Endothelial cell of umbilical vein (primary cell): ENCODE measurements at regions not wholly inside any gene's neighbourhood (a gene's known extent, or its start where the extent isn't known, plus 50 kb on each side); places are given as distances from the start of the nearest gene placed in this dataset.

ENCODE experiments used
- BruUV-seq: library from RNA; stranded (reverse); fragments of 400-500 nt; replicated peaks from 2 replicates; lab custom pipeline; 2021; lab: Mats Ljungman, UMichigan
- CTCF ChIA-PET: fragments of 300-600, 350-600 bp; sonication (Branson Sonifier 250); formaldehyde crosslinking; loops from one replicate; lab custom pipeline; 2021; ENCODE audit warnings: antibody characterized with exemption, inconsistent platforms; lab: Charles Lee
- POLR2A ChIA-PET: fragments of 300-600, 350-600 bp; sonication (Branson Sonifier 250); formaldehyde crosslinking; loops from one replicate; lab custom pipeline; 2021; ENCODE audit warnings: antibody characterized with exemption, inconsistent platforms; lab: Charles Lee
- DNase-seq: peaks from one replicate; pipeline ENCODE4 v3.0.0-alpha.2; 2011; ENCODE audit warnings: low read depth, low spot score
- FAIRE-seq: peaks from 2 replicates; lab custom pipeline; 2011; peaks lifted over from hg19 to GRCh38; lab: Jason Lieb, UNC
- H2AFZ ChIP-seq: 2 replicates; pipeline ENCODE4 v1.6.0; 2012; ENCODE audit warnings: low read depth, low read length, control low read depth, inconsistent platforms
- H3K27ac ChIP-seq: 2 replicates; pipeline ENCODE4 v1.5.1; 2011; ENCODE audit warnings: low read depth, mild to moderate bottlenecking, control low read depth, low read length, moderate library complexity; ENCODE audit not compliant: insufficient read depth
- H3K27me3 ChIP-seq, 2 experiments: 2 replicates each; pipeline versions ENCODE4 v1.6.0 to v1.6.1; 2011; ENCODE audit warnings: low read length in 2 of 2, mixed read lengths in 1 of 2; ENCODE audit not compliant: control insufficient read depth in 2 of 2, insufficient read depth in 2 of 2
- H3K36me3 ChIP-seq, 2 experiments: 2 replicates in 1 of 2; 3 replicates in 1 of 2; pipeline ENCODE4 v1.5.1; 2011; ENCODE audit warnings: low read length in 2 of 2, mild to moderate bottlenecking in 1 of 2, moderate library complexity in 1 of 2; ENCODE audit not compliant: control insufficient read depth in 2 of 2, insufficient read depth in 2 of 2; ENCODE audit errors: extremely low read depth in 1 of 2
- H3K4me1 ChIP-seq: 3 replicates; pipeline ENCODE4 v1.5.1; 2011; ENCODE audit warnings: mild to moderate bottlenecking, low read length; ENCODE audit not compliant: control insufficient read depth, insufficient read depth; ENCODE audit errors: extremely low read depth
- H3K4me2 ChIP-seq: 2 replicates; pipeline ENCODE4 v1.6.1; 2011; ENCODE audit warnings: low read length, control low read depth, mixed read lengths; ENCODE audit not compliant: insufficient read depth
- H3K4me3 ChIP-seq, 3 experiments: fragments of 200-600 bp in 1 of 3; sonication (generic), shearing (Covaris generic) in 1 of 3; replicated peaks in 1 of 3; 2 replicates each; pipeline ENCODE4 v1.5.1; 2011 to 2016; ENCODE audit warnings: control low read depth in 3 of 3, low read length in 3 of 3, mild to moderate bottlenecking in 2 of 3, inconsistent platforms in 1 of 3, low read depth in 1 of 3, moderate library complexity in 1 of 3; ENCODE audit not compliant: insufficient read depth in 1 of 3
- H3K79me2 ChIP-seq: 2 replicates; pipeline ENCODE4 v1.6.0; 2012; ENCODE audit warnings: low read length, inconsistent platforms; ENCODE audit not compliant: control insufficient read depth, insufficient read depth
- H3K9ac ChIP-seq: replicated peaks from 2 replicates; pipeline ENCODE3; 2011; ENCODE audit warnings: low read length, control low read depth; ENCODE audit not compliant: insufficient read depth; ENCODE audit errors: extremely low read depth
- H3K9me1 ChIP-seq: replicated peaks from 3 replicates; pipeline ENCODE4 v1.6.0; 2011; ENCODE audit warnings: mild to moderate bottlenecking, low read length; ENCODE audit not compliant: control insufficient read depth, insufficient read depth; ENCODE audit errors: extremely low read depth
- H3K9me3 ChIP-seq: replicated peaks from 2 replicates; pipeline ENCODE4 v1.5.1; 2012; ENCODE audit warnings: low read length, inconsistent platforms; ENCODE audit not compliant: control insufficient read depth, insufficient read depth
- H4K20me1 ChIP-seq: replicated peaks from 2 replicates; pipeline ENCODE3; 2011; ENCODE audit warnings: mild to moderate bottlenecking, low read length; ENCODE audit not compliant: control insufficient read depth, insufficient read depth; ENCODE audit errors: extremely low read depth
- CTCF ChIP-seq, 2 donors: IDR thresholded peaks; 1 replicate in 1 of 2; 2 replicates in 1 of 2; pipeline ENCODE4 v1.5.1; 2011; ENCODE audit warnings: low read length in 2 of 2, mild to moderate bottlenecking in 2 of 2, moderate library complexity in 2 of 2, control low read depth in 1 of 2, inconsistent platforms in 1 of 2, low read depth in 1 of 2; ENCODE audit not compliant: insufficient read depth in 1 of 2; ENCODE audit errors: extremely low read depth in 1 of 2
- EZH2 ChIP-seq: IDR thresholded peaks from 2 replicates; pipeline ENCODE4 v1.6.1; 2012; ENCODE audit warnings: borderline replicate concordance, low read depth, mild to moderate bottlenecking, moderate library complexity, low read length, inconsistent platforms; ENCODE audit not compliant: severe bottlenecking
- FOS ChIP-seq: IDR thresholded peaks from 2 replicates; pipeline ENCODE4 v1.6.1; 2011; ENCODE audit warnings: mild to moderate bottlenecking, low read length, moderate library complexity, borderline replicate concordance; ENCODE audit not compliant: insufficient read depth
- GATA2 ChIP-seq: IDR thresholded peaks from 2 replicates; pipeline ENCODE4 v1.7.0; 2011; ENCODE audit warnings: low read depth, mild to moderate bottlenecking, moderate library complexity, mixed read lengths, low read length; ENCODE audit not compliant: insufficient read length, insufficient read depth
- MAX ChIP-seq: IDR thresholded peaks from 2 replicates; pipeline ENCODE4 v1.6.1; 2011; ENCODE audit not compliant: insufficient read depth, insufficient read length
- POLR2A ChIP-seq: IDR thresholded peaks from 2 replicates; pipeline ENCODE4 v1.6.1; 2012; ENCODE audit warnings: low read depth, mild to moderate bottlenecking, control low read depth, low read length
- POLR2AphosphoS5 ChIP-seq: IDR thresholded peaks from 2 replicates; pipeline ENCODE4 v1.6.1; 2012; ENCODE audit warnings: low read depth, mild to moderate bottlenecking, control low read depth, low read length, moderate library complexity; ENCODE audit not compliant: insufficient read depth
- dilution Hi-C: fragments of 300-500 bp; cut with MboI; formaldehyde crosslinking; loops from one replicate; pipeline ENCODE4 v1.15.0; 2019; ENCODE audit warnings: low sequenced_read_pairs; ENCODE audit not compliant: extremely low pct_ligation_motif_present
- intact Hi-C: fragments of 100-400 bp; cut with micrococcal nuclease; formaldehyde crosslinking; loops from one replicate; pipeline ENCODE4 v1.10.0; 2022

- Histone ChIP-seq H3K4me1 (peaks cover 6% of the 10 kb centered on the region), H2AFZ (no peak overlapping the region), H3K9ac (no peak overlapping the region), H3K27me3 (no peaks in the 10 kb centered on the region), H3K9me1 (no peaks in the 10 kb centered on the region), H3K4me3 (no peak overlapping the region), H3K27ac (no peak overlapping the region), H3K36me3 (no peaks in the 10 kb centered on the region), H4K20me1 (no peaks in the 10 kb centered on the region), H3K9me3 (no peaks in the 10 kb centered on the region), H3K4me2 (no peak overlapping the region), H3K79me2 (no peaks in the 10 kb centered on the region)
- intact Hi-C loops, result no loop called here
- no TSS peak for BruUV-seq
- FAIRE-seq (no peak), DNase-seq (no peak)
- dilution Hi-C loops, result no loop called here
- POLR2A ChIA-PET, result no interaction called here
- CTCF ChIA-PET, result interaction anchor here (0.7 to 1.3 kb wide), 2 partner anchors 12 to 15 kb away, joined by 3 read pairs; no protein-coding TSS in a partner anchor
- TF ChIP-seq MAX, result no peak
- no peak for TF ChIP-seq GATA2
- no peak for TF ChIP-seq FOS
These were observed 244.9 kb upstream of the PDE3A start for GRCh38 chr12:20123465-20123864.

- FAIRE-seq (no peak), DNase-seq (no peak)
- intact Hi-C loops (no loop called here), dilution Hi-C loops (no loop called here)
- Histone ChIP-seq H3K27me3 (no peaks in the 10 kb centered on the region), H3K9me3 (no peaks in the 10 kb centered on the region), H2AFZ (no peak overlapping the region), H3K9ac (no peak overlapping the region), H3K79me2 (no peaks in the 10 kb centered on the region), H3K4me3 (no peak overlapping the region), H3K4me2 (no peak overlapping the region), H3K36me3 (no peaks in the 10 kb centered on the region), H3K4me1 (no peaks in the 10 kb centered on the region), H3K9me1 (no peaks in the 10 kb centered on the region), H3K27ac (no peak overlapping the region), H4K20me1 (no peaks in the 10 kb centered on the region)
- POLR2A ChIA-PET, result no interaction called here
- CTCF ChIA-PET, result interaction anchor here (0.6 to 1.7 kb wide), 3 partner anchors 13 to 31 kb away, joined by 3 to 4 read pairs (median 3); no protein-coding TSS in a partner anchor
- BruUV-seq, result no TSS peak
- TF ChIP-seq EZH2 (no peak), POLR2AphosphoS5 (no peak), MAX (no peak), POLR2A (no peak), CTCF (IDR thresholded peaks at IDR 0.05; ENCODE audit: extremely low read depth in 1 of 2, insufficient read depth in 1 of 2, low read depth in 1 of 2, low read length in 2 of 2) (no peak), FOS (no peak)
These were observed 243.0 kb upstream of the PDE3A start for GRCh38 chr12:20125276-20125798.
